ENCODE measurements at regions not wholly inside any gene's neighbourhood (a gene's known extent, or its start where the extent isn't known, plus 50 kb on each side); places are given as distances from the start of the nearest gene placed in this dataset.
"Not testable (repeated sequence)": the region's sequence is repeated elsewhere in the genome, so short reads cannot be mapped to it uniquely, and the experiment has no call there.

GRCh38 chr3:73193943-73194342 lies 132.5 kb downstream of the EBLN2 start:
- not testable (repeated sequence) for H3K27me3 ChIP-seq (ENCODE audit: control insufficient read depth in 2 of 2, insufficient read depth in 1 of 2, low read length in 1 of 2); H3K4me3 ChIP-seq (ENCODE audit: low read length in 2 of 2); DNase-seq (ENCODE audit: low read depth in 6 of 9, low spot score in 9 of 9); H3K9me3 ChIP-seq (ENCODE audit: control insufficient read depth in 2 of 2, insufficient read depth in 1 of 2, low read length in 1 of 2); H3K4me1 ChIP-seq (ENCODE audit: control insufficient read depth in 2 of 2, insufficient read depth in 2 of 2, low read length in 2 of 2); H3K27ac ChIP-seq (ENCODE audit: low read depth in 1 of 2, low read length in 1 of 2); H3K36me3 ChIP-seq (ENCODE audit: control insufficient read depth in 2 of 2, insufficient read depth in 2 of 2, low read length in 1 of 2)
- WGBS, result 95% methylated on average over 5 of the region's 5 CpGs

GRCh38 chr3:73197187-73197586 lies 135.7 kb downstream of the EBLN2 start:
- Histone ChIP-seq H3K27ac (ENCODE audit: low read depth in 1 of 2, low read length in 1 of 2) (no peak overlapping the region), H3K4me3 (ENCODE audit: low read length in 2 of 2) (no peak overlapping the region), H3K9me3 (ENCODE audit: control insufficient read depth in 2 of 2, insufficient read depth in 1 of 2, low read length in 1 of 2) (no peaks in the 10 kb centered on the region), H3K4me1 (ENCODE audit: control insufficient read depth in 2 of 2, insufficient read depth in 2 of 2, low read length in 2 of 2) (no peaks in the 10 kb centered on the region), H3K27me3 (ENCODE audit: control insufficient read depth in 2 of 2, insufficient read depth in 1 of 2, low read length in 1 of 2) (no peaks in the 10 kb centered on the region), H3K36me3 (ENCODE audit: control insufficient read depth in 2 of 2, insufficient read depth in 2 of 2, low read length in 1 of 2) (no peaks in the 10 kb centered on the region)
- 97% methylated on average over 5 of the region's 5 CpGs for whole genome bisulfite sequencing
- no peak for DNase-seq (ENCODE audit: low read depth in 6 of 9, low spot score in 9 of 9)

- WGBS, result 84% methylated on average over 2 of the region's 2 CpGs
- no peak overlapping the region for H3K4me3 ChIP-seq (ENCODE audit: low read length in 2 of 2)
- H3K27ac ChIP-seq (ENCODE audit: low read depth in 1 of 2, low read length in 1 of 2), result no peak overlapping the region
- no peaks in the 10 kb centered on the region for H3K27me3 ChIP-seq (ENCODE audit: control insufficient read depth in 2 of 2, insufficient read depth in 1 of 2, low read length in 1 of 2)
- DNase-seq (ENCODE audit: low read depth in 6 of 9, low spot score in 9 of 9), result no peak
- no peaks in the 10 kb centered on the region for H3K9me3 ChIP-seq (ENCODE audit: control insufficient read depth in 2 of 2, insufficient read depth in 1 of 2, low read length in 1 of 2)
- no peaks in the 10 kb centered on the region for H3K4me1 ChIP-seq (ENCODE audit: control insufficient read depth in 2 of 2, insufficient read depth in 2 of 2, low read length in 2 of 2)
- H3K36me3 ChIP-seq (ENCODE audit: control insufficient read depth in 2 of 2, insufficient read depth in 2 of 2, low read length in 1 of 2), result no peaks in the 10 kb centered on the region
Observed at GRCh38 chr3:73203101-73203500, 141.6 kb downstream of the EBLN2 start.

GRCh38 chr3:73203633-73204032 lies 142.2 kb downstream of the EBLN2 start:
- Histone ChIP-seq H3K9me3 (ENCODE audit: control insufficient read depth in 2 of 2, insufficient read depth in 1 of 2, low read length in 1 of 2) (no peaks in the 10 kb centered on the region), H3K4me3 (ENCODE audit: low read length in 2 of 2) (no peak overlapping the region), H3K4me1 (ENCODE audit: control insufficient read depth in 2 of 2, insufficient read depth in 2 of 2, low read length in 2 of 2) (no peaks in the 10 kb centered on the region), H3K27ac (ENCODE audit: low read depth in 1 of 2, low read length in 1 of 2) (no peak overlapping the region), H3K36me3 (ENCODE audit: control insufficient read depth in 2 of 2, insufficient read depth in 2 of 2, low read length in 1 of 2) (no peaks in the 10 kb centered on the region), H3K27me3 (ENCODE audit: control insufficient read depth in 2 of 2, insufficient read depth in 1 of 2, low read length in 1 of 2) (no peaks in the 10 kb centered on the region)
- WGBS, result 97% methylated on average over 3 of the region's 3 CpGs
- DNase-seq (ENCODE audit: low read depth in 6 of 9, low spot score in 9 of 9), result no peak

- no peaks in the 10 kb centered on the region for H3K27me3 ChIP-seq (ENCODE audit: control insufficient read depth in 2 of 2, insufficient read depth in 1 of 2, low read length in 1 of 2)
- no peak overlapping the region for H3K4me3 ChIP-seq (ENCODE audit: low read length in 2 of 2)
- H3K27ac ChIP-seq (ENCODE audit: low read depth in 1 of 2, low read length in 1 of 2), result no peak overlapping the region
- no peak for DNase-seq (ENCODE audit: low read depth in 6 of 9, low spot score in 9 of 9)
- no peaks in the 10 kb centered on the region for H3K9me3 ChIP-seq (ENCODE audit: control insufficient read depth in 2 of 2, insufficient read depth in 1 of 2, low read length in 1 of 2)
- H3K4me1 ChIP-seq (ENCODE audit: control insufficient read depth in 2 of 2, insufficient read depth in 2 of 2, low read length in 2 of 2), result no peaks in the 10 kb centered on the region
- H3K36me3 ChIP-seq (ENCODE audit: control insufficient read depth in 2 of 2, insufficient read depth in 2 of 2, low read length in 1 of 2), result no peaks in the 10 kb centered on the region
Observed at GRCh38 chr3:73204841-73205240, 143.4 kb downstream of the EBLN2 start.

GRCh38 chr3:73206030-73206429 lies 144.6 kb downstream of the EBLN2 start:
- Histone ChIP-seq H3K27ac (ENCODE audit: low read depth in 1 of 2, low read length in 1 of 2) (no peak overlapping the region), H3K4me1 (ENCODE audit: control insufficient read depth in 2 of 2, insufficient read depth in 2 of 2, low read length in 2 of 2) (no peaks in the 10 kb centered on the region), H3K27me3 (ENCODE audit: control insufficient read depth in 2 of 2, insufficient read depth in 1 of 2, low read length in 1 of 2) (no peaks in the 10 kb centered on the region), H3K4me3 (ENCODE audit: low read length in 2 of 2) (no peak overlapping the region), H3K9me3 (ENCODE audit: control insufficient read depth in 2 of 2, insufficient read depth in 1 of 2, low read length in 1 of 2) (no peaks in the 10 kb centered on the region), H3K36me3 (ENCODE audit: control insufficient read depth in 2 of 2, insufficient read depth in 2 of 2, low read length in 1 of 2) (no peaks in the 10 kb centered on the region)
- DNase-seq (ENCODE audit: low read depth in 6 of 9, low spot score in 9 of 9), result no peak
- WGBS, result 95% methylated on average over 5 of the region's 5 CpGs

- DNase-seq (ENCODE audit: low read depth in 6 of 9, low spot score in 9 of 9), result no peak
- Histone ChIP-seq H3K4me3 (ENCODE audit: low read length in 2 of 2) (no peak overlapping the region), H3K4me1 (ENCODE audit: control insufficient read depth in 2 of 2, insufficient read depth in 2 of 2, low read length in 2 of 2) (no peaks in the 10 kb centered on the region), H3K9me3 (ENCODE audit: control insufficient read depth in 2 of 2, insufficient read depth in 1 of 2, low read length in 1 of 2) (no peaks in the 10 kb centered on the region), H3K27ac (ENCODE audit: low read depth in 1 of 2, low read length in 1 of 2) (no peak overlapping the region), H3K27me3 (ENCODE audit: control insufficient read depth in 2 of 2, insufficient read depth in 1 of 2, low read length in 1 of 2) (no peaks in the 10 kb centered on the region), H3K36me3 (ENCODE audit: control insufficient read depth in 2 of 2, insufficient read depth in 2 of 2, low read length in 1 of 2) (no peaks in the 10 kb centered on the region)
- WGBS, result 97% methylated on average over 3 of the region's 3 CpGs
Observed at GRCh38 chr3:73207946-73208440, 146.5 kb downstream of the EBLN2 start.

GRCh38 chr3:73210759-73211158 lies 149.3 kb downstream of the EBLN2 start:
- no peaks in the 10 kb centered on the region for H3K9me3 ChIP-seq (ENCODE audit: control insufficient read depth in 2 of 2, insufficient read depth in 1 of 2, low read length in 1 of 2)
- no peak overlapping the region for H3K27ac ChIP-seq (ENCODE audit: low read depth in 1 of 2, low read length in 1 of 2)
- no peaks in the 10 kb centered on the region for H3K36me3 ChIP-seq (ENCODE audit: control insufficient read depth in 2 of 2, insufficient read depth in 2 of 2, low read length in 1 of 2)
- no peaks in the 10 kb centered on the region for H3K4me1 ChIP-seq (ENCODE audit: control insufficient read depth in 2 of 2, insufficient read depth in 2 of 2, low read length in 2 of 2)
- no peak overlapping the region for H3K4me3 ChIP-seq (ENCODE audit: low read length in 2 of 2)
- DNase-seq (ENCODE audit: low read depth in 6 of 9, low spot score in 9 of 9), result no peak
- no peaks in the 10 kb centered on the region for H3K27me3 ChIP-seq (ENCODE audit: control insufficient read depth in 2 of 2, insufficient read depth in 1 of 2, low read length in 1 of 2)
- WGBS, result 97% methylated on average over 3 of the region's 3 CpGs

GRCh38 chr3:73212683-73213082 lies 151.2 kb downstream of the EBLN2 start:
- Histone ChIP-seq H3K27ac (ENCODE audit: low read depth in 1 of 2, low read length in 1 of 2) (no peak overlapping the region), H3K27me3 (ENCODE audit: control insufficient read depth in 2 of 2, insufficient read depth in 1 of 2, low read length in 1 of 2) (no peaks in the 10 kb centered on the region), H3K4me3 (ENCODE audit: low read length in 2 of 2) (no peak overlapping the region), H3K4me1 (ENCODE audit: control insufficient read depth in 2 of 2, insufficient read depth in 2 of 2, low read length in 2 of 2) (no peaks in the 10 kb centered on the region), H3K36me3 (ENCODE audit: control insufficient read depth in 2 of 2, insufficient read depth in 2 of 2, low read length in 1 of 2) (no peaks in the 10 kb centered on the region), H3K9me3 (ENCODE audit: control insufficient read depth in 2 of 2, insufficient read depth in 1 of 2, low read length in 1 of 2) (no peaks in the 10 kb centered on the region)
- no peak for DNase-seq (ENCODE audit: low read depth in 6 of 9, low spot score in 9 of 9)
- 61% methylated on average over 3 of the region's 3 CpGs for WGBS

GRCh38 chr3:73213896-73214295 lies 152.4 kb downstream of the EBLN2 start:
- no peaks in the 10 kb centered on the region for H3K9me3 ChIP-seq (ENCODE audit: control insufficient read depth in 2 of 2, insufficient read depth in 1 of 2, low read length in 1 of 2)
- H3K4me3 ChIP-seq (ENCODE audit: low read length in 2 of 2), result no peak overlapping the region
- no peaks in the 10 kb centered on the region for H3K36me3 ChIP-seq (ENCODE audit: control insufficient read depth in 2 of 2, insufficient read depth in 2 of 2, low read length in 1 of 2)
- H3K4me1 ChIP-seq (ENCODE audit: control insufficient read depth in 2 of 2, insufficient read depth in 2 of 2, low read length in 2 of 2), result no peaks in the 10 kb centered on the region
- no peaks in the 10 kb centered on the region for H3K27me3 ChIP-seq (ENCODE audit: control insufficient read depth in 2 of 2, insufficient read depth in 1 of 2, low read length in 1 of 2)
- DNase-seq (ENCODE audit: low read depth in 6 of 9, low spot score in 9 of 9), result no peak
- WGBS, result 85% methylated on average over 1 of the region's 1 CpG
- no peak overlapping the region for H3K27ac ChIP-seq (ENCODE audit: low read depth in 1 of 2, low read length in 1 of 2)
